Neural cell (in vitro differentiated cells): ENCODE measurements at regions not wholly inside any gene's neighbourhood (a gene's known extent, or its start where the extent isn't known, plus 50 kb on each side); places are given as distances from the start of the nearest gene placed in this dataset.

Experiments used
- H2AFZ ChIP-seq: fragments of 200-600, 300-800 bp; sonication (generic), shearing (Covaris generic); 2 replicates; pipeline ENCODE4 v1.6.0; 2014; ENCODE audit warnings: low read depth, mild to moderate bottlenecking, antibody characterized with exemption, low read length, moderate library complexity
- H3F3A ChIP-seq: fragments of 200-600 bp; shearing (Covaris generic); 2 replicates; pipeline ENCODE4 v1.6.1; 2016; ENCODE audit warnings: mild to moderate bottlenecking, moderate library complexity, mixed read lengths, antibody characterized with exemption, low read length; ENCODE audit not compliant: insufficient read depth, poor library complexity, severe bottlenecking
- H3K27ac ChIP-seq: fragments of 200-600, 300-800 bp; sonication (generic), shearing (Covaris generic); 2 replicates; pipeline ENCODE4 v1.5.1; 2014; ENCODE audit warnings: mild to moderate bottlenecking, low read length, moderate library complexity
- H3K27me3 ChIP-seq: fragments of 300-800, 200-600 bp; sonication (generic), shearing (Covaris generic); 2 replicates; pipeline ENCODE4 v1.6.0; 2014; ENCODE audit warnings: mild to moderate bottlenecking, low read depth, low read length, moderate library complexity; ENCODE audit not compliant: insufficient read depth
- H3K36me3 ChIP-seq: fragments of 300-800, 200-600 bp; sonication (generic), shearing (Covaris generic); 2 replicates; pipeline ENCODE4 v1.5.1; 2014; ENCODE audit warnings: mild to moderate bottlenecking, antibody characterized with exemption, low read length, moderate library complexity; ENCODE audit not compliant: insufficient read depth
- H3K4me2 ChIP-seq: fragments of 300-800, 200-600 bp; sonication (generic), shearing (Covaris generic); 2 replicates; pipeline ENCODE4 v1.6.0; 2014; ENCODE audit warnings: mild to moderate bottlenecking, low read length
- H3K4me3 ChIP-seq: fragments of 300-800, 200-600 bp; sonication (generic), shearing (Covaris generic); 2 replicates; pipeline ENCODE4 v1.5.1; 2014; ENCODE audit warnings: mild to moderate bottlenecking, low read length, moderate library complexity
- H3K79me2 ChIP-seq: fragments of 200-600 bp; shearing (Covaris generic); replicated peaks from 2 replicates; pipeline ENCODE4 v1.6.0; 2014; ENCODE audit warnings: mild to moderate bottlenecking, low read length, moderate library complexity; ENCODE audit not compliant: insufficient read depth
- H3K9ac ChIP-seq: fragments of 300-800, 200-600 bp; sonication (generic), shearing (Covaris generic); 2 replicates; pipeline ENCODE4 v1.6.1; 2016; ENCODE audit warnings: mild to moderate bottlenecking, low read length, mixed read lengths
- H3K9me2 ChIP-seq: fragments of 200-600 bp; shearing (Covaris generic); 2 replicates; pipeline ENCODE4 v1.6.1; 2016; ENCODE audit warnings: mild to moderate bottlenecking, low read length, mixed read lengths; ENCODE audit not compliant: insufficient read depth
- H3K9me3 ChIP-seq: fragments of 200-600, 300-800 bp; sonication (generic), shearing (Covaris generic); 2 replicates; pipeline ENCODE4 v1.6.1; 2016; ENCODE audit warnings: mild to moderate bottlenecking, mixed run types, low read length, moderate library complexity, mixed read lengths
- H4K20me1 ChIP-seq: fragments of 200-600 bp; shearing (Covaris generic); 2 replicates; pipeline ENCODE4 v1.6.1; 2016; ENCODE audit warnings: mild to moderate bottlenecking, mixed run types; ENCODE audit not compliant: insufficient read depth
- EP300 ChIP-seq: fragments of 450-650 bp; conservative IDR thresholded peaks from 2 replicates; pipeline ENCODE4 v1.6.1; 2014; ENCODE audit warnings: antibody characterized with exemption, mild to moderate bottlenecking, moderate library complexity; ENCODE audit not compliant: poor library complexity, severe bottlenecking
- EZH2 ChIP-seq: fragments of 200-600, 300-800 bp; shearing (Covaris generic), sonication (generic); IDR thresholded peaks from 2 replicates; pipeline ENCODE4 v1.6.1; 2014; ENCODE audit warnings: antibody characterized with exemption, low read length, borderline replicate concordance, mild to moderate bottlenecking; ENCODE audit not compliant: insufficient read depth, poor library complexity, severe bottlenecking
- MXI1 ChIP-seq: fragments of 450-650 bp; conservative IDR thresholded peaks from 2 replicates; pipeline ENCODE4 v1.6.1; 2014; ENCODE audit warnings: antibody characterized with exemption, mild to moderate bottlenecking; ENCODE audit not compliant: poor library complexity, severe bottlenecking
- POLR2AphosphoS5 ChIP-seq: IDR thresholded peaks from 2 replicates; pipeline ENCODE4 v1.6.1; 2012
- RAD21 ChIP-seq: fragments of 450-650 bp; conservative IDR thresholded peaks from 2 replicates; pipeline ENCODE4 v1.6.1; 2014; ENCODE audit warnings: antibody characterized with exemption, mild to moderate bottlenecking, moderate library complexity
- SMC3 ChIP-seq: fragments of 450-650 bp; conservative IDR thresholded peaks from 2 replicates; pipeline ENCODE4 v1.6.1; 2014; ENCODE audit warnings: antibody characterized with exemption, mild to moderate bottlenecking, moderate library complexity; ENCODE audit not compliant: poor library complexity
- TAF1 ChIP-seq: IDR thresholded peaks from 2 replicates; pipeline ENCODE4 v1.6.1; 2012; ENCODE audit warnings: low read depth
- TF ChIP-seq, protein P1 (sequence below): fragments of 450-650 bp; IDR thresholded peaks from 2 replicates; pipeline ENCODE4 v1.5.1; 2014; ENCODE audit warnings: antibody characterized with exemption, mild to moderate bottlenecking, moderate library complexity; ENCODE audit not compliant: poor library complexity, severe bottlenecking
- TF ChIP-seq, protein P2 (sequence below): IDR thresholded peaks from 2 replicates; pipeline ENCODE4 v1.6.1; 2012; ENCODE audit warnings: borderline replicate concordance

DNA sequence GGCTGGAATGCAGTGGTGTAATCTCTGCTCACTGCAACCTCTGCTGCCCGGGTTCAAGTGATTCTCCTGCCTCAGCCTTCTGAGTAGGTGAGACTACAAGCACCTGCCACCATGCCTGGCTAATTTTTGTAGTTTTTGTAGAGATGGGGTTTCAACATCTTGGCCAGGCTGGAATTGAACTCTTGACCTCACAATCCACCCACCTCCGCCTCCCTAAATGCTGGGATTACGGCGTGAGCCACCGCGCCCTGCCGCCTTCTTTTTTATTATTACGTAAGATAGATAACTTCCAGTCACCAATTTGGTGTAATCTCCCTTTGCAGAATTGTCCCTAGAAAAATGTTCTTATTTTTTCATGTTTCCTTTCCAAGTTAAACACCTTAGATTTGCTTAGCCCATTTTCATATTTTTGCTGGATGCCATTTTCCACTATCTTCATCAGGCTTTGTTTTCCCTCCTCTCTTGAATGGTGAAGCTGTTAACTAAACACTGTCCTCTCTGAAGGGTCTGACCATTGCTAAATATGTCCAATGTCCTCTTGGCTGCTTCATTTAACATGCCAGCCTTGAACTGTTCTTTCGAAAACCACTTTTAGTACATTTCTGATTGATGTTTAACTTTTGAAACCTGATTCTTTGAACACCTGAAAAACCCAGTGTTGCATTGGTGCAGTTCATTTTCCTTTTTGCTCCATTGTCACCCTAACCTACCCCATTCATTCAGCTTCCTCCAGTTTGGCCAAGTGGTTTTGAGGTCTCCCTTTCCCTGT, 135.1 kb upstream of the PIK3R1 start:
- no peaks in the 10 kb centered on the region for H3K79me2 ChIP-seq
- H3K36me3 ChIP-seq: no peaks in the 10 kb centered on the region
- H3K4me3 ChIP-seq: no peak overlapping the region
- no peaks in the 10 kb centered on the region for H3K9me2 ChIP-seq
- H3F3A ChIP-seq: no peaks in the 10 kb centered on the region
- H3K9ac ChIP-seq: no peak overlapping the region
- H3K9me3 ChIP-seq: no peaks in the 10 kb centered on the region
- H3K27me3 ChIP-seq: no peaks in the 10 kb centered on the region
- H3K4me2 ChIP-seq: no peak overlapping the region
- H2AFZ ChIP-seq: no peak overlapping the region
- TF ChIP-seq RAD21 (no peak), SMC3 (no peak), TAF1 (no peak), EZH2 (no peak)
- TF ChIP-seq, protein P1, sequence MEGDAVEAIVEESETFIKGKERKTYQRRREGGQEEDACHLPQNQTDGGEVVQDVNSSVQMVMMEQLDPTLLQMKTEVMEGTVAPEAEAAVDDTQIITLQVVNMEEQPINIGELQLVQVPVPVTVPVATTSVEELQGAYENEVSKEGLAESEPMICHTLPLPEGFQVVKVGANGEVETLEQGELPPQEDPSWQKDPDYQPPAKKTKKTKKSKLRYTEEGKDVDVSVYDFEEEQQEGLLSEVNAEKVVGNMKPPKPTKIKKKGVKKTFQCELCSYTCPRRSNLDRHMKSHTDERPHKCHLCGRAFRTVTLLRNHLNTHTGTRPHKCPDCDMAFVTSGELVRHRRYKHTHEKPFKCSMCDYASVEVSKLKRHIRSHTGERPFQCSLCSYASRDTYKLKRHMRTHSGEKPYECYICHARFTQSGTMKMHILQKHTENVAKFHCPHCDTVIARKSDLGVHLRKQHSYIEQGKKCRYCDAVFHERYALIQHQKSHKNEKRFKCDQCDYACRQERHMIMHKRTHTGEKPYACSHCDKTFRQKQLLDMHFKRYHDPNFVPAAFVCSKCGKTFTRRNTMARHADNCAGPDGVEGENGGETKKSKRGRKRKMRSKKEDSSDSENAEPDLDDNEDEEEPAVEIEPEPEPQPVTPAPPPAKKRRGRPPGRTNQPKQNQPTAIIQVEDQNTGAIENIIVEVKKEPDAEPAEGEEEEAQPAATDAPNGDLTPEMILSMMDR: no peak
- no peak overlapping the region for H3K27ac ChIP-seq
- H4K20me1 ChIP-seq: no peaks in the 10 kb centered on the region

DNA sequence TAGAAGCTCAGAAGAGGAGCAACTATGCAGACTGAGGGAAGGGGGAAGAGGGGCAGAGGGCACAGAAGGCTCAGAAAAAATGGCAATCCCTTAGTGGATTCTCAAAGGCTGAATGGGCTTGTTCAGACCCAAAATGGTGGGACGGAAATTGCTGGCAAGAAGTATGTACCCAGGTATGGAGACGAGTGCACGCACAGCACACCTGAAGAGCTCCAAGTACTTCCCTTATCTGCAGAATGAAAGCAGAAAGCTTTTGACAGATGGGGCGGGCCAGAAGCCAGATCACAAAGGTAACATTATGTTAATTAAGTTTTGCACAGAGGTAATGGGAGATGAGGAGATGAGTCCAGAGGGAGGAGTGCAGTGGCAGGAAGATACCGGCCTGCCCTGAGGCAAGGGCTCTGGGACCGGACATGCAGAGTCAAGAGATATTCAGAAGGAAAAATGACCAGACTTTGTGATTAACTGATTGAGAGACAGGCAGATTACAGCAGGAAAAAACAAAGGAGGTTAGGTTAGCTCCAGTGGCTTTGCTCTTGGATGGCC, 138.1 kb upstream of the PIK3R1 start:
- H3K79me2 ChIP-seq: no peaks in the 10 kb centered on the region
- H3K4me3 ChIP-seq: no peak overlapping the region
- no peaks in the 10 kb centered on the region for H3K9me2 ChIP-seq
- no peaks in the 10 kb centered on the region for H3F3A ChIP-seq
- H3K27ac ChIP-seq: no peak overlapping the region
- TF ChIP-seq, protein P1: no peak
- no peak for TF ChIP-seq SMC3
- no peak for TF ChIP-seq EZH2
- TF ChIP-seq EP300: no peak
- no peak overlapping the region for H2AFZ ChIP-seq
- no peaks in the 10 kb centered on the region for H3K27me3 ChIP-seq
- H3K9ac ChIP-seq: no peak overlapping the region
- H4K20me1 ChIP-seq: no peaks in the 10 kb centered on the region
- H3K4me2 ChIP-seq: no peak overlapping the region
- H3K36me3 ChIP-seq: no peaks in the 10 kb centered on the region
- no peaks in the 10 kb centered on the region for H3K9me3 ChIP-seq

DNA sequence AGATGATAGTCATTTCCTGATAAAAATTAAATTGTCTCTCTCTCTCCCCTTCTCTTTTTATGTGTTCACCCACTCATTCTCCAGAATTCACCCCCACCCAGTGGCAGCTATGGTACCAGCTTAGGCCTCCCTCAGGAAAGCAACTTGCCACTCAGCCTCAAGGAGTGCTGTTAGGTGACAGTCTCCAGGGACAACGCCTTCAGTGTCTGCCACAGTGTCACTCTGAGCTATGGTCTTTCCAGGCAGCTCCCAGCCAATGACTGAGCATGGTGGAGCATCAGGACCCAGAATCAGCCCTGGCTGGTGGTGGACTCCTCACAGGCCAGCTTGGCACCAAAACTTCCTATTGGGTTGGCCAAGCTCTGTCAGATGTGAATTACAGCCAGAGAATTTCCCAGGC, 140.9 kb upstream of the PIK3R1 start:
- Histone ChIP-seq H3F3A (no peaks in the 10 kb centered on the region), H3K4me2 (no peak overlapping the region), H3K9ac (no peak overlapping the region), H3K27me3 (no peaks in the 10 kb centered on the region), H3K36me3 (no peaks in the 10 kb centered on the region), H2AFZ (no peak overlapping the region), H3K79me2 (no peaks in the 10 kb centered on the region), H3K9me3 (no peaks in the 10 kb centered on the region), H3K27ac (no peak overlapping the region), H3K4me3 (no peak overlapping the region), H4K20me1 (no peaks in the 10 kb centered on the region), H3K9me2 (no peaks in the 10 kb centered on the region)
- TF ChIP-seq MXI1 (no peak), SMC3 (no peak), RAD21 (no peak), EZH2 (no peak), POLR2AphosphoS5 (no peak), EP300 (no peak), TAF1 (no peak)
- TF ChIP-seq, protein P1: no peak
- TF ChIP-seq, protein P2, sequence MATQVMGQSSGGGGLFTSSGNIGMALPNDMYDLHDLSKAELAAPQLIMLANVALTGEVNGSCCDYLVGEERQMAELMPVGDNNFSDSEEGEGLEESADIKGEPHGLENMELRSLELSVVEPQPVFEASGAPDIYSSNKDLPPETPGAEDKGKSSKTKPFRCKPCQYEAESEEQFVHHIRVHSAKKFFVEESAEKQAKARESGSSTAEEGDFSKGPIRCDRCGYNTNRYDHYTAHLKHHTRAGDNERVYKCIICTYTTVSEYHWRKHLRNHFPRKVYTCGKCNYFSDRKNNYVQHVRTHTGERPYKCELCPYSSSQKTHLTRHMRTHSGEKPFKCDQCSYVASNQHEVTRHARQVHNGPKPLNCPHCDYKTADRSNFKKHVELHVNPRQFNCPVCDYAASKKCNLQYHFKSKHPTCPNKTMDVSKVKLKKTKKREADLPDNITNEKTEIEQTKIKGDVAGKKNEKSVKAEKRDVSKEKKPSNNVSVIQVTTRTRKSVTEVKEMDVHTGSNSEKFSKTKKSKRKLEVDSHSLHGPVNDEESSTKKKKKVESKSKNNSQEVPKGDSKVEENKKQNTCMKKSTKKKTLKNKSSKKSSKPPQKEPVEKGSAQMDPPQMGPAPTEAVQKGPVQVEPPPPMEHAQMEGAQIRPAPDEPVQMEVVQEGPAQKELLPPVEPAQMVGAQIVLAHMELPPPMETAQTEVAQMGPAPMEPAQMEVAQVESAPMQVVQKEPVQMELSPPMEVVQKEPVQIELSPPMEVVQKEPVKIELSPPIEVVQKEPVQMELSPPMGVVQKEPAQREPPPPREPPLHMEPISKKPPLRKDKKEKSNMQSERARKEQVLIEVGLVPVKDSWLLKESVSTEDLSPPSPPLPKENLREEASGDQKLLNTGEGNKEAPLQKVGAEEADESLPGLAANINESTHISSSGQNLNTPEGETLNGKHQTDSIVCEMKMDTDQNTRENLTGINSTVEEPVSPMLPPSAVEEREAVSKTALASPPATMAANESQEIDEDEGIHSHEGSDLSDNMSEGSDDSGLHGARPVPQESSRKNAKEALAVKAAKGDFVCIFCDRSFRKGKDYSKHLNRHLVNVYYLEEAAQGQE: no peak
